Esophagus mucosa (tissue), 1 donor: ENCODE measurements at regions not wholly inside any gene's neighbourhood (a gene's known extent, or its start where the extent isn't known, plus 50 kb on each side); places are given as distances from the start of the nearest gene placed in this dataset.
"Not testable (repeated sequence)": the region's sequence is repeated elsewhere in the genome, so short reads cannot be mapped to it uniquely, and the experiment has no call there.

Experiments used
- ATAC-seq: fragments of 200-7000 bp; cut with Tn5 transposase; one replicate; pipeline ENCODE4 v1.9.1; 2020
- donor health status: DM: yes; HTN: yes; CAD: no.

DNA sequence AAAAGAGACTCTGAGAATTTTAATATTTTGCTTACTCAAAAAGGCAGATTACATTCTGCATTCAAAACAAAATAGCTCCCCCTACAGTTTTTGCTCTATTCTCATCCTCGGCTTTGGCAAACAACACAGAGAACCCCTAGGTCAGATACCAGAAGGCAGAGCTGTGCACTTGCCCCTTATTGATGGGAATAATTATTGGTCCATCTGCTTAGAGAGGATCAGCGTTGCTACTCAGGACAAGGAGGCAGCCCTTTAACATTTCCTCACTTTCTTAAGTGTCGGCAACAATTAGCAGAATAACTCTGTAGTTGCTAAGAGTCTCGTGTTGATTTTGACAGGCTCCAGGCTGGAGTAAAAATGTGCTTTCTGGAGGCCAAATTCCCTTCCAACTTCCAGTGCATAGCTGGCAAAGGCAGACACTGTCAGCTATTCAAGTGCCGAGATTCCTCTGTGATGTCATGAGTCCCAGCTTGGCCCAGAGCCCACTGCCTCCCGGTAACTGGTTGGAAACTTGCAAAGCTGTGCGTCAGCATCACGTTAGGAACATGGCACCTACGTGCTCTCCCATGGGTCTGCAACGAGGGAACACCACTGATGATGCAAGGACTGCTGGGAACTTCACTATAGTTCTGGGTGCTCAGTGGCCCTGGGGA is 482.7 kb upstream of the ADAMTS9 start:
- peak; percentile 54 for ATAC-seq

DNA sequence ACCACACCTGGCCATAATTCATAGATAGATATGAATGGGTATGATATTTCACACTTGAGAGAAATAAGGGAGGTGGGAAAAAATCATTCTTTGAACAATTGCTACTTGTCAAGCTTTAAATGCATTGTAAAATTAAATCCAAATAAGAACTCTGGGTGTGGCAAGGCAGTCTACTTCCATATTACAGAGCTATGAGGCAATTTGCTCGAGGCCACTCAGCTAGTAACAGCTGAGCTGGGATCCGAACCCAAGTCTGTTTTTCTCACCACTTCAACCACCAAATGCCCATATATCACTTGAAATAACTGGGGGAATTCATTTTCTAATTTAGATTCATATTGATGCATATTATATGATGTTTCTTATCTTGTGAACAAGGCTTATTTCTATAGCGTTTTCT is 482.2 kb upstream of the ADAMTS9 start:
- no peak for ATAC-seq

DNA sequence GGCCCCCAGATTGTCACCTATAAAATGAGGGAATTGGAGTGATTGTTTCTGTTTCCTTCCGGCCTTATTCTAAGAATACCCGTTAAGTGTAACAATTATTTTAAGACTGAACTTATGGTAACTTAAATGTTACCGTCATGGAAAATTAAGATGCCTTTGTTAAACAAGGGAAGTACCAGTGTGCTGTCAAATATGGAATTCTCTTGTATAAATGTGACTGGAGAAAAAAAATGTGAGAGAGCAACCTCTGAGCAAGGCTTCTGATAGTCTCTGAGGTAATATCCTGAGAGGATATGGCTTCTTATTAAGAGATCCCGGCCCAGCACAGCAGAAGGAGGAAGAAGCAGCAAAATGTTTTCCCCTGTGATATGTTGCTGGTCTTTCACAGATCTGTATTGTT is 480.7 kb upstream of the ADAMTS9 start:
- no peak for ATAC-seq

DNA sequence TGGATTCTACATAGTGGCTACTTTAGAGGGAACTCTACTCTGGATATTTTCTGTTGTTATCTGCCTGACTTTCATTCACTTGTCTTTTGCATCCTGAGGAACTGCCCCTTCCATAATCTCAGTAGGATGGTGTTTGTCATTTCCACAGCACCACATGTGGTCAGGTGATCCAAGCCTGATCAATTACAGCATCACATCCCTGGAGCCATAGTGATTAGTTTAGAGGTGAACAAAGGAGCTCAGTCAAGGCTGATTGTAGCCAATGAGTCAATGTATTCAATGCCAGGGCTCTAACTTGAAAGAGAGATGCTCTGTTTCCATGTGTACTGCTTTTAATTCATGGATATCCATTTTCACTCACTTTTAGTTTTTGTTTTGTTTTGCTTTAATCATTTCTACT is 478.7 kb upstream of the ADAMTS9 start:
- ATAC-seq: no peak

DNA sequence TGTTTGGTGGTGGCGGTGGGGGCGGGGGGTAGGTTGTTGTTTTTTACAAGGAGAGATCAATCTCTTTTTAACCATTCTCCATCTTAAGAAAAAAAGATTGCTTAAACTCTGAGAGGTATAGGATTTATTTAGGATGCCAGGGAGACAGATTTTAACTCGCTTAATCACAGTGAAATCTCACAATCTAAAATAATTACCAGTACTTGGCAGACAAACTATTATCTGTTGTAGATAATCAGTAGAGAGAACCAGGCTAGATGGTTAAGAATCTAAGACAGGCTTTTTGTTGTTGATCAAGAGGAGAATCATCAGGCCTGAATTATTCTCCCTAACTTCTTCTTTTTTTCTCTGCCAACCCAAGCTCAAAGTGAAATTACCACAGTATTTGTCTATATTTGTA is 470.2 kb upstream of the ADAMTS9 start:
- ATAC-seq: no peak

DNA sequence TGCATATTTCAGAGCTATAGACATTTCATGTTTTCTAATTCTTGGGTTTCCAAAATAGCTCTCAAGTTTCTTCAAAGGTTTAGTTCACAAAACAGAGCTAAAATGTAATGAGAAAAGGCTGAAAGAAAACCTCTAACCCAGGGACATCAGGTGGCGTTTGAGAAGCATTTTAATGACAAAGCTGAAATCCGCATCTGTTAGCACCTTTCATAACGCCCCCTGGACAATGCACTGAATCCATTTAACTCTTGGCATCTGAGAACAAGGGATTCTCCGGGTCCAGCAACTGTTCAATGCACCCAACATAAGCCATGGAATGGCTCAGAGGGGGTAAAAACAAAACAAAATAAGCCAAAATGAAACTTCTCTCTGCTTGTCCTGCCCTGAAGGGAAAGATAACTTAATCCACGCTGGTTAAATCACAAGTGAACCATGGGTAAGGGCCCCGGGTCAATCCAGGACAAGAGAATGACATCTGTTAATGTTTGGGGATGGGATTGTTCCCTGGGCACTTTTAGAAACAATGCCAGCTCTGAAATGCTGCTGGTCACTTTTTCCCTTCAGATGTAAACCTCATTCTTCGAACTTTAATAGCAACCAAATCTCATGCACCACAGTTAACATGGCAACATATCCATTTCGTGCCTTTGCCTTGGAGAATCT is 466.2 kb upstream of the ADAMTS9 start:
- no peak for ATAC-seq

DNA sequence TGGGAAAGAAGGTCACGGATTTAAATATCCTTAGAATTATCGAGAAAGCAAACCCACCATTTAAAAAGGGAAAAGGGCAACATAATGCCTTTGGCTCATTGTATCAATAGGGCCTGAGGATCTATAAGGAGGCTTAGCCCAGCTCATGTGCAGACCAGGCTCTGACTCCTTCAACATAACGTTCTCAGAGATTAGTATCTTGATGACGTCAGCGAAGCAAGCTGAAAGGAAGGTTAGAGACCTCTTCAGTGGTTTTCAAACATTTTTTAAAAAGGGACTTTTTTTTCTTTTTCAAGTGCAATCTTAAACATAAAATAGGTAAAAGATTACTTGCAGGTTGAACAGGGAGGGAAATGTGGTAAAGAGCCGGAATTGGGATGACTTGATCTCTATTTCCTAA is 463.9 kb upstream of the ADAMTS9 start:
- ATAC-seq: no peak

DNA sequence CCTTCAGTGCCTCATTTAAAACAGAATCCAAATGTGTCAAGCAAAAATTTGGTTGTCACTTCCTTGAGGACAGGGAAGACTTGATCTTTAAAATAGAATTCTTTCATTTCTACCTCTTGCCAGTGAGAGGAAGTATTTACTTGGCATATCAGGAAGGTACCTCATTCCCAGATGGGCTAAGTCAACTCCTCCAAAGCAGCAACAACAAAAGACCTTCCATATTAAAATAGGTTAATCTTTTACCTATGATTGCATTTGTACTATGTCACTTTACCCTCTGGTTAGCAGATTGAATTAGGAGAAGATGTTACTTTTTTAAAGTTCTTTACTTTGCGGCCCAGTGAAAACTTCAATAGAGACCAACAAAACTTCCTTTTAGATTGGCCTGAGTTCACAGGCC is 462.1 kb upstream of the ADAMTS9 start:
- no peak for ATAC-seq

DNA sequence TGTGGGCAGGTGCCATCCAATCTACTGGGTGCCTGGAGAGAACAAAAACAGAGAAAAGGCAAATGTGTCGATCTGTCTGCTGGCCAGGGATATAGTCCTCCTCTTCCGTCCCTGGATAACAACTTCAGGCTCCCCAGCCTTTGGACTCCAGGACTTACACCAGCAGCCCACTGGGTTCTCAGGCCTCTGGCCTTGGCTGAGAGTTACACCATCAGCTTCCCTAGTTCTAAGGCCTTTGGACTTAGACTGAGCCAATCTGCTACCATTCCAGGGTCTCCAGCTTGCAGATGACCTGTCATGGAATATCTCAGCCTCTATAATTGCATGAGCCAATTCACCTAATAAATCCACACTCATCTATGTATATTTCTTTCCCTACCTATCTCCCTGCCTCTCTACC is 460.9 kb upstream of the ADAMTS9 start:
- no peak for ATAC-seq

DNA sequence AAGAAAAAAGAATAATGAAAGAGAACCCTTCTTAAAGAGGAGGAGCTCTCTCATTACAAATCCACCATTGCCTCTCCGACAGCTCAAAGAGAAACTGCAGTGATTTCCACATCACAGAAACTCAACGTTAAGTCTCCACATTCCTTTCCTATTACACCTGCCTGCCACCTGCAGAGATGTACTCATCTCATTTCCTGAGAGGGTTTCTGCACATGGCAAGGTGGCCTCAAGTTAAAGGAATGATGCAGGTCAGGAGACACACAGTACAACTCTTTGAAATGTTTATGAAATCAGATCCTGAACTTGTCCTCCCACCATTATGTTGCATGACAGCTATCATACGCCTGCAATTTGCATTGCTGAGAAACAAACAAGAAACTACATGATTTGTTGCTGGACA is 458.4 kb upstream of the ADAMTS9 start:
- peak; percentile 86 for ATAC-seq

DNA sequence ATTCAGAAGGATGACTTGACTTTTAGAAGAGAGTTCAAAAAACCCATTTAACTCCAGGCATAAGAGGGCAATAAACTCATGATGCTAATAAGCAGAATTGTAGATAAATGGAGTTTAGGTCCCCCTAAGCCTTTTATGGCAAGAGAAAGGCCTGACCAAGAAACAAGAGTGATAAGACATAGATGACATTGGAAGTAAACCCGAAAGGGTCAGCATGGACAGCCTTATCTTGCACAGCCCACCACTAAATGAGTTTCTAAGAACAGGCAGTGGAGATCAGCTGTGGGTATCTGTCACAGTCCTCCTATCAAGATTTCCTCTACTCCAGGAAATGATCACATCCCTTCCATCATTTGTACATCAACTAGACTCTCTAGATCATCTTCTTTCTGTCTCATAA is 457.9 kb upstream of the ADAMTS9 start:
- ATAC-seq: no peak

DNA sequence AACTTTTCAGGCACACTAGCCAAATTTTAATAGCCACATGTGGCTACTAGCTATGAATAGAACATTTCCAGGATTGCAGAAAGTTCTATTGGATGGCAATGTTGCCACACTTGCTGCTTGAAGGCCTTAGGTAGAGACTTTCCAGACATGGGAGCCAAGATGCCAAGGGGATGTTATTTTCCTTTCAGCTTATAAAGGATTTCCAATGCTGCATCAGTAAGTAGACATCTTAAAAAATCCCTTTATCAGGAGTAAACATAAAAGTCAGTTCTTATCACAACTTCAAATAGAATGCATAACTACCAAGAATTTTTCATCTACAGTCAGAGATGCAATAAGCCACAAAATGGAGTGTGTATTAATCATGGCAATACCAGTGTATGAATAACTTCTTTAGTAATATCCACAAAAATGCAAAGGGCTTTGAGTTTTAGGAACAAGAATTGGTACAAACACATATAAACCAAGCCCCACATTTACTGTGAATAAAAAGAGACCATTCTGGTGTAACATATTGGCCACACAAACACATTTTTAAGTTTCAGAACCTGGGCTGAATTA is 457.1 kb upstream of the ADAMTS9 start:
- ATAC-seq: no peak

DNA sequence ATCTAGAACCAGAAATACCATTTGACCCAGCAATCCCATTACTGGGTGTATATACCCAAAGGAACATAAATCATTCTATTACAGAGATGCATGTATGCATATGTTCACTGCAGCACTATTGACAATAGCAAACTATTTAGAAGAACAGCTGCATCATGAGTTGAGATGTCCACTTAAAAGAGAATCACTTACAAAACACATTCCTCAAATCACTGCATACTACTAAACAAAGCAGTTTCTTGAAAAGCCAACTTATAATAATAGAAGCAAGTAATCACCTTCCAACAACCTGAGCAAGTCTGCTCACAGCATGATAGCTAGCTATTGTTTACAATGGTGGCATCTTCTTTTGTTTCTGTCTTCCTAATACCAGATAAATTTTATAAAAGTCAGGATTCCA is 454.7 kb upstream of the ADAMTS9 start:
- ATAC-seq: no peak

DNA sequence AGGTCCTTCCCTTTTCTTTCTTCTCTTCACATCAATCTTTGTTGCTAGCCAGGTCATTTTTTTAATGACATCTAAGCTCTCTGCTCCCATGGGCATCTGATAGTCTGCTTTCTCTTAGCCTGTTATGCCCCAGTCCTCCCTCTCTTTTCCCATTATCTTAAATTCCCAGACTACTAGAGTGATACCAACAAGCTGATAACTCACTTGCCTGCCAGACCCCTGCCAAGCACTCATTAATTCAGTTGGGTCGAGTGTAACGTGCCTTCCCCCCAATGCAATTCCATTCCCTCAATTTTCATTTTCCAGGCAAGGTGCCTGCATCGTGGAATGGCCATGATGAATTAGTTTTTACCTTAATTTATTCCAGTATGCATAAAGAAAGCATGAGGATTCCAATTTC is 450.8 kb upstream of the ADAMTS9 start:
- no peak for ATAC-seq

DNA sequence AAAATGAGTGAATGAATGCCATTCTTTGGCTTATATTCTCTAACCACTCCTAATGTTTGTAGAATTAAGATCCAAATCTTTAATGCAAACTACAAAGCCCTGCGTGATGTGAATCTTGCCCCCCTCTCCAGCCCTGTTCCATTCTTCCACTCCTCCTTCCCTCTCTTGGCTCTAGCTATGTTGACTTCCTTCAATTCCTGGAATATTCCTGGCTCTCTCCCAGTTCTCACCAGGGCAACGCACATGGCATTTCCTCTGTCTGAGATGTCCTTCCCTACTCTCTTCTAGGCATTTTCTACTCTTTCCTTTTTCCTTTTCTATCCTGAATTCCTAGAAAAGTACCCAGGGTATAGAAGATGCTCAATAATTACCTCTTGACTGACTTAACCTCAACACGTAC is 446.0 kb upstream of the ADAMTS9 start:
- ATAC-seq: not testable (repeated sequence)

DNA sequence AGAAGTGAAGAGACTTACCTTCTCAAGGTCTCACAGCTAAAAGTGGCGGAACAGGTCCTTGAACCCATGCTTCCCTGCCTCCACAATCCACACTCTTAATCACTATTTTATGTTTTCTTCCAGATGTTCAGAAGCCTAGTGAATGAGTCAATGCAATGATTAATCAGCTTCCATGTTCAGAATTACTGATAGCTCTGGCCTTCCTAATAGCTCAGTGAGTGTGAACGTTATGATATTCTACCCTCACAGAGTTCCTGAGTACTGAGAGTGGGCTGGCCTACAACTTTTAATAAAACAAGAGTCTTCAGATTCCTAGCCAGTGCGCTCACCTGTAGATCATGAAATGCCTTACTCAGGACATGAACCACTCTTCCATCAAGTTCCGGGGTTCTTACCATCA is 443.0 kb upstream of the ADAMTS9 start:
- ATAC-seq: peak; percentile 54

DNA sequence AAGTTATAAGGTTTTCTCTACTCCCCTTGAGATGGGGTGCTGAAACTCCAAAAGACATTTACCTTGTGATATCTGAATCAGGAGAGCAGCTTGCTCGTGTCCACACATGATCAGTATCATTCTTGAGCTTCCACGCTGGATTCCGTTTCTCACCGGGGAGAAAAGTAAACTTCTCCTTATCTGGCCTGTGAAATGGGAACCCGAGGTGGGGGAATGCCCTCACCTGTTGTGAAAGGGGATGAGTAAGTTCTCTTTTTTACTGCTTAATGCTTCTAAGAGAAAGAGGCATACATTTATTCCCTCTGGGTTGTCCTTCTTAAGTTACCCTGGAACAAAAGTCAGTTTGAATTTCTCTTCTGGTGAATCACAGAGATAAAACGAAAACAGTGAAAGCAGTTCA is 440.5 kb upstream of the ADAMTS9 start:
- ATAC-seq: no peak

DNA sequence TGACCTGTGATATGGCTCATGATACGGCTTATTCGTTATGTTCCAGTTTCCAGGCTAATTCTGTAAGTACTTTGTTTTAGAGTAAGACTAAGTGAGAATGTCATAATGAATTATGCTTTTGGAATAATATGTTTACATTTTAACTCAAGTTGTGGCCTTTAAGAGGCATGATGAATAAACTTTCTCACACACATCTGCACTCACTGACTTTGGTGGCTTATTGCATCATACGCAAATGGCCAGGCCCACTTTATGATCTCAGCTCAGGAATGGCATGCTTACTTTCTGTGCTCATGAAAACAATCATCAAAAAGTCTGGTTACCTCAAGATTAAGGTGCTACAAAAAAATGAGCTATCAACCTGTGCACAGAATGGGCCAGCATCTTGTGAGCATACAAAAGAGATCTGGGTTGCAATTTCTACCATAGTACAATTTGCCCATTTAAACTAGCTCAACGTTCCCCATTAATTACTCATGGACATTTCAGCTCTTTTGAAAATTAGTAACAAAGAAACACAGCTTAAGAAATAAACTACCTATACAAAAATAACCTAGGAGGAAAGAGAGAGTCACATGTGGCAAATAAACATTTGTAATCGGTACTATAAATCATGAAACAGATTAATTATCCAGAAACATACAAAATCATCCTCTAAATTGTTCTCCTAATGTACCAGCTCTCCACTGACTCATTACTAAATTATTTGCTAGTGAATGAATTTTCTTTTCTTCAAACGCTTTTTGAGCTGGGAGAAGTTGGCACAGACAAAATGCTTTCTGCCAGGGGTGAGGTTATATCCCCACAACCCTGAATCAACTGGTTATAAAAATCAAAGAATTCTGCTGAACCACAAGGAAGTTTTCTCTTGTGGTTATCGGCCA is 439.0 kb upstream of the ADAMTS9 start:
- no peak for ATAC-seq

DNA sequence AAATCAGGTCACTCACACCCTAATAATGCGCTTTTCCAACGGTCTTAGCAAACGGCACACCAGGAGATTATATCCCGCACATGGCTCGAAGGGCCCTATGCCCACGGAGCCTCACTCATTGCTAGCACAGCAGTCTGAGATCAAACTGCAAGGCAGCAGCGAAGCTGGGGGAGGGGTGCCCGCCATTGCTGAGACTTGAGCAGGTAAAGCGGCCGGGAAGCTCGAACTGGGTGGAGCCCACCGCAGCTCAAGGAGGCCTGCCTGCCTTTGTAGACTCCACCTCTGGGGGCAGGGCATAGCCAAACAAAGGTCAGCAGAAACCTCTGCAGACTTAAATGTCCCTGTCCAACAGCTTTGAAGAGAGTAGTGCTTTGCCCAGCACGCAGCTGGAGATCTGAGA is 432.4 kb upstream of the ADAMTS9 start:
- ATAC-seq: not testable (repeated sequence)

DNA sequence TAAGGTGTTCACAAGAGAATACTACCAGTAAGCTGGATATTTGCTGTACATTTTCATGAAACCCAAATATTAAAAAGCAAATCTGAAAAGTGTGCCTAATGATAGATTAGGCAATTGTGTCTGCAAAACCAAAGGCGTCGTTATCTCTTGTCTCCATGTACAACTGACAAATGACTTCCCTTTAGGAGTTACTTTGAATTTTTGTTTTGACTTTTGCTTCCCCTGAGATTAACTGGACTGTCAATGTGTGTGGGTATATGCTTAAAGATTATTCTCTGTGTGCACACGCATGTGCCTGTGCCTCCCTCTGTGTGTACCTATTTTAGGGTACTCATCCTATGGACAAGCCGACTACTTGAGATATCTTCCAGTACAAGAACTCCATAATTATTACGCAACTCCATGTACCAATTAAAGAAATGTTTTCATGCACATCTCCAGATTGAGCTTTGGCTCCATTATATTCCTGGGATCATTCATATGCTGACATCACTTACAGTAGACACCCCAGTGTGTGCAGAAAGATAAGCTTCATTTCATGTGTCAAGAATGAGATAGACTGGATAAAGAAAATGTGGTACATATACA is 431.2 kb upstream of the ADAMTS9 start:
- no peak for ATAC-seq

DNA sequence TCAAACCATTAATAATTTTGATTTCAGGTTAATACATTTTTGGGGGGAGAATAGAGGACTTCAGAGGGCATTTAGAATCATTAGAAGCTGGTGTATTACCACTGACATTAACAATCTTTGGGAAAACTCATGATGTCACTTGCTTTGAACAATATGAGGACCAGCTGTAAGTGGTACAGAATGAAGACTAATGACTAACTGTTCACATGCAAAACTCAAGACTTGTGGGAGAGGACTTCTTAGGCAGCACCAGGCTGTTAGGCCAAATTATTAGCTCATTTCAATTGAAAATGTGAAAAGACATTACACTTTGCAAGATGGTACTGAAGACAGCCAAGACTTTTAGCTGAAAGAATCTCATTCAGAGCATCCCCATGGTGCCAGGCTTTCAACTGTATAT is 426.2 kb upstream of the ADAMTS9 start:
- no peak for ATAC-seq

DNA sequence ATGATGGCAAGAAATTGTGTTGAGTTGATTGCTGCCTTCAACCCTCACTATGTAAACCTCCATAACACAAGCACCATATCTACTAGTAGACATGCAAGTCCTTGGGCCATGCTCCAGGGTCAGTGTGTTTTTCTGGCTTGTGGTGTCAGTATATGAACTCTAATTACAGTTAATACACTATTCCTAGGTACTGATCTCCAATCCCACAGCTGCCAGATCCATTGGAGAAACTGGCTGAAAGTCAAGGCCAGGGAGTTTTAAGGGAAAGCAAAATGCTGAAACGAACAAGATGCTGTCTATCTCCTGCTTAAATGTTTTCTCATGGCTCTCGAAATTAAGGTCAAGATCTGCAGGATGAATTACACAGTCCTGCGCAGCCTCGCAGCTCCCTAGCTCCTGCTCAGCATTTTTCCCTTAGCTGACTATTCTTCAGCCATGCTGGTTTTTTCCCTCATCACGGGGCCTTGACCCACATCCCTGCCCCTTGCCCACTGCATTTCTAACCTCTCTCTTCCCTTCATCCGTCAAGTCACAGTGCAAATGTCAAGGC is 425.0 kb upstream of the ADAMTS9 start:
- ATAC-seq: no peak

DNA sequence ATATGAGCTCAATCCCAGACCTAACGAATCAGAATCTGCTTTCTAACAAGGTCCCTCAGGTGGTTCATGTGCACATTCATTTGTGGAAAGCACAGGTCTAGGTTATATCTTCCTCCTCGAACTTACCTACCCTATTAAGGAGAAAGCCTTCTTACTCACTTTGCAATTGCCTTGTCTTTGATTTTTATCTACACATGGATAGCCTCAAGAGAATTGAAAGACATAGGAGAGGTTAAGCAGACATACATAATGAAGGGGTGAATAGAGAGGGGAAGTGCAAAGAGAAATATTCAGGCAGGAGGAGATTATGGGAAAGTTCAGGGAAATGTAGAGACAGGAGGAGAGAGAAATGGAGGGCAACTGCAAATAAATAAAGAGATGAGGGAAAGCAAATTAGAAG is 422.9 kb upstream of the ADAMTS9 start:
- no peak for ATAC-seq
